ENCODE measurements at regions not wholly inside any gene's neighbourhood (a gene's known extent, or its start where the extent isn't known, plus 50 kb on each side); places are given as distances from the start of the nearest gene placed in this dataset.
A peak's percentile ranks its signal among the peaks of the same experiment; 100 is the strongest.

- no peak for DNase-seq (ENCODE audit: low read depth)
- TF ChIP-seq CTCF (IDR thresholded peaks at IDR 0.05; ENCODE audit: insufficient read depth, low read depth, low read length, missing control alignments) = no peak
- H3K4me3 ChIP-seq (ENCODE audit: low read length) = no peak overlapping the region
Measured at GRCh38 chr2:120592084-120592483, 143.6 kb upstream of the GLI2 start.

- no peak overlapping the region for H3K4me3 ChIP-seq (ENCODE audit: low read length)
- no peak for TF ChIP-seq CTCF (IDR thresholded peaks at IDR 0.05; ENCODE audit: insufficient read depth, low read depth, low read length, missing control alignments)
- no peak for DNase-seq (ENCODE audit: low read depth)
Measured at GRCh38 chr2:120593921-120594686, 141.6 kb upstream of the GLI2 start.

- DNase-seq (ENCODE audit: low read depth) = peak; percentile 82
- no peak for TF ChIP-seq CTCF (IDR thresholded peaks at IDR 0.05; ENCODE audit: insufficient read depth, low read depth, low read length, missing control alignments)
Measured at GRCh38 chr2:120594856-120595685, 140.6 kb upstream of the GLI2 start.

GRCh38 chr2:120595739-120596138, 139.9 kb upstream of the GLI2 start:
- no peak for DNase-seq (ENCODE audit: low read depth)
- TF ChIP-seq CTCF (IDR thresholded peaks at IDR 0.05; ENCODE audit: insufficient read depth, low read depth, low read length, missing control alignments) = no peak
- no peak overlapping the region for H3K4me3 ChIP-seq (ENCODE audit: low read length)

More at GRCh38 chr2:120594856-120595685, 140.6 kb upstream of the GLI2 start:
- H3K4me3 ChIP-seq (ENCODE audit: low read length) = no peak overlapping the region

GRCh38 chr2:120596191-120596811, 139.4 kb upstream of the GLI2 start:
- no peak for DNase-seq (ENCODE audit: low read depth)
- no peak for TF ChIP-seq CTCF (IDR thresholded peaks at IDR 0.05; ENCODE audit: insufficient read depth, low read depth, low read length, missing control alignments)
- no peak overlapping the region for H3K4me3 ChIP-seq (ENCODE audit: low read length)

- no peak for DNase-seq (ENCODE audit: low read depth)
- H3K4me3 ChIP-seq (ENCODE audit: low read length) = no peak overlapping the region
- no peak for TF ChIP-seq CTCF (IDR thresholded peaks at IDR 0.05; ENCODE audit: insufficient read depth, low read depth, low read length, missing control alignments)
Measured at GRCh38 chr2:120596990-120597594, 138.6 kb upstream of the GLI2 start.
